ENCODE measurements at regions not wholly inside any gene's neighbourhood (a gene's known extent, or its start where the extent isn't known, plus 50 kb on each side); places are given as distances from the start of the nearest gene placed in this dataset.

DNA sequence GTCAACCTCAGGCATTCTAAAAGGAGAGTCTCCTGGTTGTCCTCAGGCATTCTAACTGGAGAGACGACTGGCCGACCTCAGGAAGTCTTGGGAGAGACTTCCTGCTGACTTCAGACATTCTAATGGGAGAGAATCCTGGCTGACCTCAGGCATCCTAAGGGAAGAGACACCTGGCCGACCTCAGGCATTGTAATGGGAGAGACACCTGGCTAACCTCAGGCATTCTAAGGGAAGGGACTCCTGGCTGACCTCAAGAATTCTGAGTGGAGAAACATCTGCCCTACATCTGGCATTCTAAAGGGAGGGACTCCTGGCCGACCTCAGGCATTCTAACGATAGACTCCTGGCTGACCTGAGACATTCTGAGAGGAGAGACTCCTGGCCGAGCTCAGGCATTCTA, 1353.3 kb downstream of the UQCRFS1 start:
- TF ChIP-seq, protein P1, sequence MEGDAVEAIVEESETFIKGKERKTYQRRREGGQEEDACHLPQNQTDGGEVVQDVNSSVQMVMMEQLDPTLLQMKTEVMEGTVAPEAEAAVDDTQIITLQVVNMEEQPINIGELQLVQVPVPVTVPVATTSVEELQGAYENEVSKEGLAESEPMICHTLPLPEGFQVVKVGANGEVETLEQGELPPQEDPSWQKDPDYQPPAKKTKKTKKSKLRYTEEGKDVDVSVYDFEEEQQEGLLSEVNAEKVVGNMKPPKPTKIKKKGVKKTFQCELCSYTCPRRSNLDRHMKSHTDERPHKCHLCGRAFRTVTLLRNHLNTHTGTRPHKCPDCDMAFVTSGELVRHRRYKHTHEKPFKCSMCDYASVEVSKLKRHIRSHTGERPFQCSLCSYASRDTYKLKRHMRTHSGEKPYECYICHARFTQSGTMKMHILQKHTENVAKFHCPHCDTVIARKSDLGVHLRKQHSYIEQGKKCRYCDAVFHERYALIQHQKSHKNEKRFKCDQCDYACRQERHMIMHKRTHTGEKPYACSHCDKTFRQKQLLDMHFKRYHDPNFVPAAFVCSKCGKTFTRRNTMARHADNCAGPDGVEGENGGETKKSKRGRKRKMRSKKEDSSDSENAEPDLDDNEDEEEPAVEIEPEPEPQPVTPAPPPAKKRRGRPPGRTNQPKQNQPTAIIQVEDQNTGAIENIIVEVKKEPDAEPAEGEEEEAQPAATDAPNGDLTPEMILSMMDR (IDR thresholded peaks at IDR 0.05 in 4 of 5, conservative IDR thresholded peaks at IDR 0.05 in 1 of 5): no peak
- TF ChIP-seq POLR2A (IDR thresholded peaks at IDR 0.05): no peak

Data from gastrocnemius medialis (tissue), 4 donors.